Stimulated activated CD4-positive, alpha-beta T cell treated with anti-CD3 and anti-CD28 coated beads, Interleukin-12 subunit alpha, Interleukin-12 subunit beta, amount 100 ng/mL, for 48 hours (primary cell): ENCODE measurements at regions not wholly inside any gene's neighbourhood (a gene's known extent, or its start where the extent isn't known, plus 50 kb on each side); places are given as distances from the start of the nearest gene placed in this dataset.
A peak's percentile ranks its signal among the peaks of the same experiment; 100 is the strongest.
"Not testable (repeated sequence)": the region's sequence is repeated elsewhere in the genome, so short reads cannot be mapped to it uniquely, and the experiment has no call there.

ENCODE experiments used
- DNase-seq, 3 donors: peaks; one replicate each; pipeline ENCODE4 v3.0.0-alpha.2; 2020; ENCODE audit warnings: low read depth in 2 of 3, low spot score in 1 of 3

DNA sequence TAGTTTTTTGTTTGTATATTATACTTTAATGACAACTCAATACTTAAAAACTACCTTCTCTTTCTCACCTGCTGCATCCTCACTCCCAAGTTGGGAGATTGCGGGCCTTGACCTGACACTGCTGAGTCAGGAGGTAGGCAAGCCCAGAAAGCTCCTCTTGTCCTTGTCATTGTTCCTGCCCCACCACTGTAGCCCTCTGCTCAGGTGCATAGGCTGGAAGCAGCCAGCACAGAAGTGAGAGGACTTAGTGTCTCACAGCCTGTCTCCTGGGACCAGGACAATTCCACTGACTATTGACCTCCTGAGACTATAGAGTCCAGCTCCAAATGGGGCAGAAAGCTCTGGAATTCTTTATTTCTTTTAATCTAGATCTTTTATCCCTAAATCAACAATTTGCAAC is 123.5 kb upstream of the NDP start:
- DNase-seq = no peak

DNA sequence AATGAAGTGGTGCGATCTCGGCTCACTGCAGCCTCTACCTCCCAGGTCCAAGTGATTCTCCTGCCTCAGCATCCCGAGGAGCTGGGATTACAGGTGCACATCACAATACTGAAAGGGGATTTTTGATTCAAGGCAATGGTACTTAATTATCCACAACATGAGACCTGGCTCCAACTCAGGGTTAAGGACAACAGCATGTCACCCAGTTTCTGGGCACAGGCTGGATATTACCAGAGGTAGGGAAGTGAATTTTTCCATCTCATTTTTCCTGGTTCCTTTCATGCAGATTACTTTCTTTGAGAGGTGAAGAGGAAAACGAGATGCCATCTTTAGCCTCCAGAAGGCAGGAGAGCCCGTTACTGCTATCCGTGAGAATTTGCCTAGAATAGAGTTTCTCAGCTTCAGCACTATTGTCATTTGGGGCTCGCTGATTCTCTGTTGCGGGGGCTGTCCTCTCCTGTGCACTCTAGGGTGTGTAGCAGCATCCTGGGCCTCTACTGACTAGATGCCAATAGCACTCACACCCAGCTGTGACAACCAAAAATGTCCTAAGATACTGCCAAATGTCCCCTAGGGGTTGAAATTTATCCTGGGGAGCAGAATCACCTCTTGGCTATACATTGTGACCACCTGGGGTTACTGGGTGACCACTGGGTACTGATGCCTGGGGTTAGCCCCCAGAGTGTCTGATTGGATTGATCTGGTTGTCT is 121.8 kb upstream of the NDP start:
- no peak for DNase-seq

DNA sequence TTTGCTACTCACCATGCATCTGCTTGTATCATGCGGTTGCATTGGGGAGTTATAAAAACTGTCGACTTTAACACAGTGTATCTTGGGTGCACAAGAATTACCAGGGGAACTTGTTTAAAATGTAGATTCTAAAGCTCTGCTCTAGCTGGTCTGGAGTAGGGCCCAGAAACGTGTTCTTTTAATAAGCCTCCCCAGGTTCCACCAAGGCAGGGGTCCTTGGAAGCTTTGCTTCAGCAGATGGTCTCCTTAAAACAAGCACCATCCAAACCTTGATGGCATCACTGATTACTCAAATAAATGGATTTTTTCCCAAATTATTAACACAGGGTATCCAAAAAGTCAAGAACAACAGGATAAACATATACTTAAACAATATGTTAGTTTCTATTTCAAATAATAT is 120.2 kb upstream of the NDP start:
- no peak for DNase-seq

DNA sequence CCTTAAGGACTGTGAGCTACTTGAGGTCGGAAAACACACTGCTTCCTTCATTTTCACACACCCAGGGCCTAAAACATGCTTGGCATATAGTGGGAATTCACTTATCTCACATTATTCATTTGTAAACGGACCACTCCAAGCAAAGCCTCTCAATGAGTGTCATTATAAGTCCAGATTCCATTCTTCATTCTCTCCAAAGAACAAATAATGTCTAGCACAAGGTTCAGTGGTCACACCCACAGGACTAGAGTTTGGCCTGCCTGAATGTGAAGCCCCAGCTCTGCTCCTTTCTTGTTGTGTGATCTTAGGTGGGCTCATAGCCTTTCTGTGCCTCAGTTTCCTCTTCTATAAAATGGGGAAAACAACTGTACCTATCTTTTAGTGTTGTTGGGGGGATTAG is 119.6 kb upstream of the NDP start:
- no peak for DNase-seq

DNA sequence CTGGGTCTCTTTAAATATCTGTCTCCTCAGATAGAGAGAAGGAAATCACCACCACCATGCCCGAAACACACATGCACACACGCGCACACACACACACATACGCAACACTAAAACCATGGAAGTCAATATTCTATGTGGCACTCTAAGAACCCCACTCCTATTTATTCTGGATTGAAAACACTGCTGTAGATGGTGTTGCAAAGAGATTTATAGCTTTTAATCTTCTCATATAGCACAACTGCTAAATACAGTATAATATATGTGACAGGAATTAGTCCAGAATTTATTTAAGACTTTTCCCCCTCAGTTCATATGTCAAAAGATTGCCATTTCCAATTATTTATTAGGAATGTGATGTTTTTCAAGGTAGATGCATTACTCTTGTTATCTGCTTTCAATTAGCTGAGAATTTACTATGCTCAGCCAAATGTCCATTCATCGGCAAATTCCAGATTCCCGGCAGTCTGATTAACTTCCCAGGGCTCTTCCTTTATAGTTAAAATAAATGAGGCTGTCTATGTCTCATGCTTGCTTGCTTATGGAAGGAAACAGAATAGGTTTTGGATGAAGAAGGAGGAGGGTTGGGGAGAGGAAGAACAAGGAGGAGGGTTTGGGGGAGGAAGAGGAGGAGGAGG is 115.4 kb upstream of the NDP start:
- no peak for DNase-seq

DNA sequence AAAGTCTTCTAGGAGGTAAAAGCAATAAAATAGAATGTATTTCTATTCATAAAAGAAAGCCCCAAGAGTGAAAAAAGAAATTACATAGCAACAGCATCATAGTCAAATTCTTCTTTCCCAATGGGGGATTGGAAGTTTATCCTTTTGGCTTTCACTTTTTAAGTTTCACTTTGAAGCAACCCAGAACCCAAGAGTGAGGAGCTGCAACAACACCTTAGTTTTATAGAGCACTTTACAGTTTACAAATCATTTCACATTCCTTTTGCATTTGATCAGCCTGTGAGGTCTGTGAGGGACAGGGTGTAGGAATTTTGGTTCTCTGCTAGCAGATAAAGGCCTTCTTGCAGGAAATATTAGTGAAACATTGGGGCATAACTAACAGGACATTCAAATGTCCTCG is 112.0 kb upstream of the NDP start:
- DNase-seq = no peak

DNA sequence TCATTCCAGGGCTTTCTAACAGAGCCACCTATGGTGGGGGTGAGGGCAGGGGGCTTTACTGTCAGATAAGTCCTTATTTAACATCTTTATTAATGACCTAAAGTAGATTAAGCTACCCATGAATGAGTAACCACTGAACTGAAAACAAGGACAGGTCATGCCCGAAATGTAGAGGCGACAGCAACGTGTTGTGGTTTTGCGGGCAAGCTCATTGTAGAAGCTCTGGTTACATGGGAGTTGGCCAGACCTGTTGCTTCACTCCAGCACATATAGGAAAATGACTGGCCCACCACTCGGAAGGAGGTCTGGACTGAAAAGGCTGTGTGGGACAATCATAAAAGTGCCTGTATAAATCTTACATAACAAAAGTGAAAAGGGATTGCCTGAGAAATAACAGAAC is 109.6 kb upstream of the NDP start:
- no peak for DNase-seq

DNA sequence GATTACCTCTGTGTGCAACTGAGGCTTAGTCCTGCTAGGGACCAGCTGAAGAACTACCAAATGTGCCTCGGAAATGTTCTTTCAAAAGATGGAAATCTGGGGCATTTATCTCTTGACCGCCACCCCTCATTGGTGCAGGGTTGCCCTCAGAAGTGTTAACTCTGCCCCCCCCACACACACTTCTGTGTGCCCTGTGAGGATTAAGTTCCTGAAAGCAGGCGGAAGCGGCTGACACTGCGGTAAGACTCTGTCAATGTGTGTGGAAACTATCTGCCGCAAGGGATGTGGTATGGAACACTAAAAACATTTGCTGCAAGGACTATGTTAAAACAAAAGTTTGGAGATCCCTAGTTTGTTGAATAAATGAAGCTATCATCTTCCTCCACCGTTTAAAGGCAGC is 106.9 kb upstream of the NDP start:
- DNase-seq = no peak

DNA sequence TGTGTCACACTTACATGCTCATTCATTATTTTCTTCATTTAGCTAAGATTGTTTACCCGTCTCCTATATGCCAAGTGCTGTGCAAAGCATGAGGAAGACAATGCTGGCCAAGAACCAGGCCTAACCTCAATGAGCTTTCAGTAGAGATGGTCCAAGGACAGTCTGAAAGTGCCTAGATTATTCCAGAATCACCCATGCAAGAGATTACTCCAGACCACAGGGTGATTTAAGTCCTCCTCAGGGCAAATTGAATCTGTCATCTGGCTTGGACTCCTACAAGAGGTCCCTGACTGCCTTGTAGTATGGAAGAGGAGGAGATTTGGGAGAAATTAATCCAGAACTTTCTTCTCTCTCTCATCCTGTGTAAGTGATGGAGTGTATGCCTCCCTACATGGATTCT is 99.4 kb upstream of the NDP start:
- DNase-seq = no peak

DNA sequence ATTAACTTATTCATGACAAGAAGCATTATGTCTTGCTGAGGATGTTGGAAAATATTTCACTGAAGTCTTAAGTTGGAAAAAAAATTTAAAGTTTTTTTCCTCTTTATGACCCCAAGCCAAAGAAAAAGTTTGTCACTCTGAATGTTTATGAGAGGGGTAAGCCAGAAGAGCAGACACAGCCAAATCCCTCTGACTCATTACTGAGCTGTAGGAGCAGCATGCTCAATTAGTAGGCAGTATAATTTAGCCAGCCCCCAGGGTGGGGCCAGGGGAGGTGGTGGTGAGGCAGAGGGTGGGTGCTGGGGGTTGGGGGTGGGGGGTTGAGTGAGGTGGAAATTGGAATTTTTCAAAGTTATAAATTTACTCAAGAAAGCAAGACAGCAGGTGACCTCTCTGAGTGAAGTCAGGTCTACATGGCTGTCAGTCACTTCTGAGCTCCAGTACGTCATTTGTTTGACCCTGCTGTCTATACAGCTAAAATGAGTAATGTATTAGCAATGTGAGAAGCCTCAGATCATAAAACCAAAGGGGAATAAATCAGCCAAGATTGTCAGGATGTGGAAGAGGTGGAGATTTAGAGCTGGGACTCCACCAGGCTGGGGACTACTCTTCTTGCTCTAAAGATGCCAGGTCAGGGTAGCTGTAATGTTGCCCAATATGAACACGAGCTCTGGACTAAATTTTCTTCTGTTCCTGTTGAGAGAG is 98.8 kb upstream of the NDP start:
- no peak for DNase-seq

DNA sequence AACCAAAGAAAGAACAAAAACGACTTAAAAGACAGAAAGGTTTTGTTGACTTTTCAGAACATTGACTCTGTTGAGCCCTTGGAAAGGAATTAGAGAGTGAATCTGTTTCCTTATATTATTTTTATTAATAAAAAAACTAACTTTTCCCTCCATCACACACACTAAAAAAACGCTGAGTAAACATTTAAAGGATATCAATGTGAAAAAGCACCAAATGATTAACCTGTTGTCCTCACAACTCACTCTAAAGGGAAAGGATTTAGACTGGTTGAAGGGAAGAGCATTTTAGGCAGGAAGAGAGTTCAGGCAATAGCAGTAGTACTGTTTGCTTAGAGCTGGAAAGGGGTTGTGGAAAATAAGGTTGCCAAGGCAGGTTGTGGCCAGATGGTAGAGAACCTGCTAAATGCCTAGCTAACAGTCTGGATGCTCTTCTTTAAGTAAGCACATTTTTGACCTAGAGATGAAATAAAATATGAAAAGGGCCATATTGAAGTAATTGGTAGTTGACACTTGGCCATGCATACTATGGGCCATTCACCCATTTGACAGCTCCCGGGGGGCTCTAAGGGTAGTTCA is 98.0 kb upstream of the NDP start:
- DNase-seq = no peak

DNA sequence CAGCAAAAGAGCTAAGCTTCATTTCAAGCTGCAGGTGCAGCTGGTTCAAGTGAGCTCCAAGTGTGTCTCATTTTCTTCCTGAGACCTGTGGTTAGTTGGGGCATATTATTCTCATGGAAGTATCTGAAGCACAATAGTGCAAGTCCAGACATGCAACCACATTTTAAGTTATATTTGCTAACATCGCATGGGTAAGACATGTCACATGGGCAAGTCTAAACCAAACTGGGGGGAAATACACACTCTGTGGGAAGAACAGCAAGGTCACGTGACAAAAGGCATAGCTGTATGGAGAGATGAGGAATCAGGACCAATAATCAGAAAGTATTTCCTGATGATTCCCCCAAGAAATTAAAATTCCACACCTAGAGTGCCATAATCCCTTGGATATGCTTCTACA is 94.9 kb upstream of the NDP start:
- no peak for DNase-seq

DNA sequence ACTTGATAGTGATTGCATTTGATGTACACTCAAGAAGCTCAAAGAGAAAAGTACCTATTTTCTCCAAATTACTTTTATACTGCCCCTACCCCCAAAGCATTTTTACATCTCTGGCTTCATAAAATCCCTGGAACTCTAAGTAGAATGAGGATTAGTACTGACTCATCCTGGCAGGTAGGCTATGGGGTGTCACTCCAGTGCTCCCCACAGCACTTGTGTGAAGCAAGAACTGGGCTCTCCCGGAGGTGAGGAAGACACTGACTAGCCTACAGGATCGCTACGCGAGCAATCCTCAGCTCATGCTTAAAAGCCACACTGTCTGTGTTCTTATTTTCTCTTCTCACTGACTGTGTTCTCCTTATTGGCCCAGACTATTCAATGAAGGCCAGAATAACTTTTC is 90.4 kb upstream of the NDP start:
- no peak for DNase-seq

DNA sequence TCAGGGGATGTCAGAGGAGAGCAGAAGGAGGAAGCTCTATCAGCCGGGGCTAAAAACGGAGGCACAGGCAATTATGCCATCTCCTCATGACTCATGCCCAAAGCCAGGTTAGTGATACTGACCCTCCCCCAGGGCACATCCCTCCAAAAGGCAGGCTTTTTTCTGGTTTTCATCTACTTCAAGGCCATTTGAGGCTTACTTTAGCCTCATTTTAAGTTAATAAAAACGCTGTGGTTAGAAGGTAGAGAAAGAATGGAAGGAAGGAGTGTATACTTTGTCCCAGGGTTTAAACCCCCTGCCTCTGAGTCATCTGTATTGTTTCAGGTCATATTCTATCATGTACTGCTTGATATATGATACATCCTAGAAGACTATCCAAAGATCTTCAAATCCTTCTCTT is 89.7 kb upstream of the NDP start:
- DNase-seq = no peak

DNA sequence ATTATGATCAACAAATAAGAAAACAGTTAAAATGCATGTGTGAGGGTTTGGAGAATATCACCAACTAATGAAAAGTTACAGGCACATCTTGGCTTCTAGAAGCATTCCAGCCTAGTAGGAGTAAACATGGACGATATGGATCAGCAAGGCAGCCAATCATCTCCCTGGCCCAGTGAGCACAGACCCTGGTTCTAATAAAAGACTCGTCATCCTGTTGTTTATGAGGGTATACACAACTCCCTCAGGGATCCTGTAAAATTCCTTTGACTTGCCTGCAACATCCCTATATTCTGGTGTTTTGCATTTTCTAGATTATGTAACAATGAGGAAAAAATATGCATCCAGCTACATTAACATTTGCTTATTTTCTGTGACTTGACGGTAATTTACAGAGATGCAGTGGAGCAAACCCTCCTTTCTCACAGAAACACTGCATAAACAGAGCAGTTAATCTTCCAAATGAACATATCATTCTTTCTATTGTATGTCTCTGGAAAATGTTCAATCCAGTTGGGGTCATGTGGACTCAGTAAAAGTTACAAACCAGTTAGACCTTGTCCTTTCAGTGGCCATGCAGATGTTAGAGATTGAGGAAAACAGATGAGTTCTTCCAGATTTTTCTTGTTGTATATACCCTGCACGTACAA is 88.9 kb upstream of the NDP start:
- DNase-seq = no peak

DNA sequence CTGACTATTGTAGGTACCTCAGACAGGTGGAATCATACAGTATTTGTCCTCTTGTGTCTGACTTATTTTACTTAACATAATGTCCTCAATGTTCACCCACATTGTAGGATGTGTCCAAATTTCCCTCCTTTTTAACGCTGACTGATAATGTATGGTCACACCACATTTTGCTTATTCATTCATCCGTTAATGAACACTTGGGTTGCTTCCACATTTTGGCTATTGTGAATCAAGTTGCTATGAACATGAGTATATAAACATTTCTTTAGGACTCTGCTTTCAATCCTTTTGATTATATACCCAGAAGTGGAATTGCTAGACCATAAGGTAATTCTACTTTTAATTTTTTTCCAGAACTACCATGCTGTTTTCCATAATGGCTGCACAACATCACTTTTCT is 87.0 kb upstream of the NDP start:
- DNase-seq = no peak

DNA sequence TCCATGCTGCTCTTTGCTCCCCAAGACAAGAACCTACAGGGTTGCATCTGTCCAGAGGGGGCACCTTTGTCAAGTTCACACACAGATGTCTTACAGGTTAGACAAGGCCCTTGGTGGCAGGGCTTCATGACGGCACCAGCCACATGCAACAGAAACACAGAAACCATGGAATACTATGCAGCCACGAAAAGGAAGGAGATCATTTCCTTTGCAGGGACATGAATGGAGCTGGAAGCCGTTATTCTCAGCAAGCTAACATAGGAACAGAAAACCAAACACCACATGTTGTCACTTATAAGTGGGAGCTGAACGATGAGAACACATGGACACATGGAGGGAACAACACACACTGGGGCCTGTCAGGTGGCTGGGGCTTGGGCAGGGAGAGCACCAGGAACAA is 85.1 kb upstream of the NDP start:
- no peak for DNase-seq

DNA sequence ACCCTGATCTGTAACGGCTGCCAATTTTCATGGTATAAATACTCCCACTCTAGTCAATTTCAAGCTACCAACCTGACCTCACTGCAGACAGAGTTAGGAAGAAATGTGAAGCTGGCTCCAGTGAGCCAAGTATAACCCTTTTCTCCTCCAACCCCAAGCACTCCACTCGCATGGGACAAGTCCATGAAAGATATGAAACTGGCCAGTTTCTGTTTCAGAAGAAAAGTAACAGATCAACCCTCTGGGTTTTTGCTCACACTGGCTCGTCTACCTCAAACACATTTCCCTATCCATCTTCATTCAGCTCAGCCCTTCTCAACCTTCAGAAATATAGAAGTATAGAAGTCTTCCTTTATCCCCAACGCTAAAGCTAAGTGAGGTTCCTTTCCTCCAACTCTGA is 82.4 kb upstream of the NDP start:
- no peak for DNase-seq

DNA sequence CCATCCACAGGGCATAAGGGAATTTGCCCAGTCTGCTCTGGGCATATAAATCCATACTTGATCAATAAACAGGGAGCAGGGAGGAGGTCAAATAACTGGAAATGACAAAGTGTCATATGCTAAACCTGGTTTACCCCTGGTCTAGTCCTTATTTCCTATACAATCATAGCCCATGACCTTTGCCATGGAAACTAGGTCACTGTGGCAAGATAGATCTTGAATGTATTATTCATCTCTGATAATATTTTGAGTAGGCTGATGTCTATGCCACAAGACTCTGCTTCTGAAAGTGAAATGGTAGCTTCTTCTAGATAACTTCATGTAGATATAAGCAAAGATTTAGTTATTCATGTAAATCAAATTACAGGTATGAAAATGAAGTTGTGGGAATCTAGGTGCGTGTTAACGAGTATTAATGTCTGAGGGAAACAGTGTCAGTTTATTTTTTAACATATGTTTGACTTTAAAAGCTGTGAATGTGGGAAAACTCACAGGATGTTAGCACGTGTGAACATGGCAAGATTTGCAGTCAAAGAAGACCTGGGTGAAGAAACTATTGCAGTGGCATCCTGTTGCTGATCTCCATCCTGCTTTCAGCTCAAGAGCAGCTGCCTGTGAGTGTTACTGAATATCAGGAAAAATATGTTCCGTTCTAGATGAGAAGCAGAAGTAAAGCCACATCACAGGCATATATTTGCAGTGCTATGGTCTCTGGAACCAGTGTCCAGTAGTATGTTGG is 81.8 kb upstream of the NDP start:
- peak in 1 of 3 donors; percentile 2 for DNase-seq

DNA sequence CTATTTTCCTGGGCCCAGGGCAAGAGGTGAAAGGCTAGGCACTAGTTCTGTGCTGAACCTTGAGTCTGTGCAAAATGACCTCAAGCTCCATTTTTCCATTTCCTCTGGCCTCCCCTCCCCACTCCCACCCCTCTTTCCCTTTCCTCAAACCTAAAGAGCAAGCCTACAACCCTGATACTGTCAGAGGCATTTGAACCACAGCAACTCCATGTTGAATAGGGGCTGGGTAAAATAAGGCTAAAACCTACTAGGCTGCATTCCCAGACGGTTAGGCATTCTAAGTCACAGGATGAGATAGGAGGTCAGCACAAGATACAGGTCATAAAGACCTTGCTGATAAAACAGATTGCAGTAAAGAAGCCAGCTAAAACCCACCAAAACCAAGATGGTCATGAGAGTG is 71.9 kb upstream of the NDP start:
- DNase-seq = not testable (repeated sequence)

DNA sequence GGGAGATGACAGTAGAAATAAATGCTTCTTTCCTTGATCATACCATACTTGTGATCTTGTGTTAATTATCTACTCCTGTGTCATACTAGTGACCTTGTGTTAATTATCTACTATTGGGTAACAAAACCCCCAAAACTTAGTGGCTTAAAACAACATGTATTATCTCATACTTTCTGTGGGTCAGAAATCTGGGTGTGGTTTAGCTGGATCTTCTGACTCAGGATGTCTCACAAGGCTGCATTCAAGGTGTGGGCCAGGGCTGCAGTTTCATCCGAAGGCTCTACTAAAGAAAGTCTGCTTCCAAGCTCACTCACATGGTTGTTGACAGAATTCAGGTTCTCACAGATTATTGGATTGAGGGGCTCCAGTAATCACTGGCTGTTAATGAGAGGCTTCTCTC is 70.3 kb upstream of the NDP start:
- no peak for DNase-seq
